CD14-positive monocyte (primary cell): ENCODE measurements at regions not wholly inside any gene's neighbourhood (a gene's known extent, or its start where the extent isn't known, plus 50 kb on each side); places are given as distances from the start of the nearest gene placed in this dataset.
"Not testable (repeated sequence)": the region's sequence is repeated elsewhere in the genome, so short reads cannot be mapped to it uniquely, and the experiment has no call there.

Source experiments
- DNase-seq, 3 donors: peaks; one replicate each; pipeline ENCODE4 v3.0.0-alpha.2; 2011 to 2022
- H2AFZ ChIP-seq: 2 replicates; pipeline ENCODE4 v1.6.0; 2012; ENCODE audit warnings: mild to moderate bottlenecking, low read depth, low read length, inconsistent platforms; ENCODE audit not compliant: insufficient read depth, poor library complexity, severe bottlenecking
- H3K27ac ChIP-seq, 2 donors: 1 replicate in 1 of 2; 2 replicates in 1 of 2; pipeline ENCODE4 v1.5.1; 2012 to 2013; ENCODE audit warnings: low read length in 2 of 2, control low read depth in 1 of 2, inconsistent platforms in 1 of 2, low read depth in 1 of 2, mild to moderate bottlenecking in 1 of 2
- H3K27me3 ChIP-seq, 2 donors: one replicate each; pipeline versions ENCODE4 v1.6.0 to v1.6.1; 2011 to 2013; ENCODE audit warnings: low read length in 2 of 2; ENCODE audit not compliant: control insufficient read depth in 2 of 2, insufficient read depth in 2 of 2
- H3K36me3 ChIP-seq, 2 donors: replicated peaks in 1 of 2; 1 replicate in 1 of 2; 2 replicates in 1 of 2; pipeline versions ENCODE4 v1.5.1 to v1.6.1; 2012 to 2013; ENCODE audit warnings: low read length in 2 of 2, control low read depth in 1 of 2, inconsistent platforms in 1 of 2, mild to moderate bottlenecking in 1 of 2; ENCODE audit not compliant: insufficient read depth in 2 of 2, control insufficient read depth in 1 of 2
- H3K4me1 ChIP-seq, 2 donors: 1 replicate in 1 of 2; 2 replicates in 1 of 2; pipeline versions ENCODE4 v1.5.1 to v1.6.1; 2012 to 2013; ENCODE audit warnings: low read length in 2 of 2, control low read depth in 1 of 2, inconsistent platforms in 1 of 2, mild to moderate bottlenecking in 1 of 2, moderate library complexity in 1 of 2; ENCODE audit not compliant: insufficient read depth in 2 of 2, control insufficient read depth in 1 of 2
- H3K4me2 ChIP-seq: replicated peaks from 2 replicates; pipeline ENCODE3; 2012; ENCODE audit warnings: low read length, moderate library complexity, mild to moderate bottlenecking; ENCODE audit not compliant: poor library complexity, severe bottlenecking; ENCODE audit errors: extremely low read depth
- H3K4me3 ChIP-seq, 3 experiments: fragments of 200-600 bp in 1 of 3; sonication (generic) in 1 of 3; replicated peaks in 1 of 3; 1 replicate in 2 of 3; 2 replicates in 1 of 3; pipeline ENCODE4 v1.5.1; 2011 to 2013; ENCODE audit warnings: low read length in 3 of 3, mild to moderate bottlenecking in 3 of 3, control low read depth in 2 of 3, low read depth in 2 of 3, inconsistent platforms in 1 of 3, moderate library complexity in 1 of 3
- H3K79me2 ChIP-seq: 2 replicates; pipeline ENCODE4 v1.6.0; 2012; ENCODE audit warnings: mild to moderate bottlenecking, control low read depth, inconsistent platforms, low read length, moderate library complexity; ENCODE audit not compliant: insufficient read depth
- H3K9ac ChIP-seq: 2 replicates; pipeline ENCODE4 v1.6.0; 2017; ENCODE audit warnings: low read length, mild to moderate bottlenecking; ENCODE audit not compliant: insufficient read depth, poor library complexity, severe bottlenecking
- H3K9me3 ChIP-seq, 2 donors: replicated peaks in 1 of 2; 1 replicate in 1 of 2; 2 replicates in 1 of 2; pipeline versions ENCODE4 v1.5.1 to v1.6.1; 2012 to 2013; ENCODE audit warnings: low read length in 2 of 2, control low read depth in 1 of 2; ENCODE audit not compliant: control insufficient read depth in 1 of 2, insufficient read depth in 1 of 2
- H4K20me1 ChIP-seq: 2 replicates; pipeline ENCODE4 v1.6.0; 2012; ENCODE audit warnings: mild to moderate bottlenecking, low read length, control low read depth, moderate library complexity; ENCODE audit not compliant: insufficient read depth
- H3K27ac Mint-ChIP-seq, 7 donors: one replicate each; pipeline ENCODE4 v1.8.0; 2020; ENCODE audit warnings: mild to moderate bottlenecking in 7 of 7, mixed read lengths in 7 of 7, moderate library complexity in 6 of 7, inconsistent platforms in 2 of 7
- H3K27me3 Mint-ChIP-seq, 3 donors: one replicate each; pipeline ENCODE4 v1.8.0; 2021 to 2022; ENCODE audit warnings: low read depth in 3 of 3, mild to moderate bottlenecking in 3 of 3, mixed read lengths in 3 of 3, moderate library complexity in 3 of 3, inconsistent platforms in 1 of 3
- H3K36me3 Mint-ChIP-seq, 2 donors: one replicate each; pipeline ENCODE4 v1.8.0; 2020; ENCODE audit warnings: mixed read lengths in 2 of 2, inconsistent platforms in 1 of 2, mild to moderate bottlenecking in 1 of 2
- H3K4me1 Mint-ChIP-seq: one replicate; pipeline ENCODE4 v1.8.0; 2020; ENCODE audit warnings: mild to moderate bottlenecking, mixed read lengths
- H3K4me3 Mint-ChIP-seq, 2 donors: one replicate each; pipeline ENCODE4 v1.8.0; 2020; ENCODE audit warnings: mild to moderate bottlenecking in 2 of 2, mixed read lengths in 2 of 2, moderate library complexity in 1 of 2
- H3K9me3 Mint-ChIP-seq, 7 donors: one replicate each; pipeline ENCODE4 v1.8.0; 2020 to 2022; ENCODE audit warnings: mixed read lengths in 7 of 7, mild to moderate bottlenecking in 6 of 7, moderate library complexity in 6 of 7, inconsistent platforms in 2 of 7
- CTCF ChIP-seq: fragments of 200-600 bp; IDR thresholded peaks from one replicate; pipeline ENCODE4 v1.8.0; 2022; ENCODE audit warnings: antibody characterized with exemption, mild to moderate bottlenecking
- WGBS: methylation state at CpG from one replicate; pipeline ENCODE4 v1.1.5; 2013; ENCODE audit warnings: missing lambda C conversion rate; ENCODE audit not compliant: insufficient coverage; 5-methylcytosine and 5-hydroxymethylcytosine counted together
- intact Hi-C, 2 donors: fragments of 100-400 bp; cut with micrococcal nuclease; formaldehyde crosslinking; loops; one replicate each; pipeline versions ENCODE4 v1.15.0 to v1.15.1; 2023

- DNase-seq: peak in 2 of 3 donors; percentile 5 to 25
- Histone ChIP-seq H3K27ac (no peak overlapping the region), H3K4me1 (peaks cover 45 to 49% of the 10 kb centered on the region in 2 donors), H3K9me3 (no peaks in the 10 kb centered on the region), H3K4me2 (peak overlapping the region; percentile 0), H3K9ac (no peak overlapping the region), H3K27me3 (no peaks in the 10 kb centered on the region), H4K20me1 (no peaks in the 10 kb centered on the region), H3K36me3 (no peaks in the 10 kb centered on the region), H2AFZ (no peak overlapping the region), H3K79me2 (no peaks in the 10 kb centered on the region), H3K4me3 (no peak overlapping the region)
- TF ChIP-seq CTCF: no peak
- no peak overlapping the region for H3K4me3 Mint-ChIP-seq
- peaks cover 3 to 6% of the 10 kb centered on the region in 2 donors for H3K36me3 Mint-ChIP-seq
- peaks cover 0 to 3% (median 1%) of the 10 kb centered on the region in 3 donors for H3K27me3 Mint-ChIP-seq
- H3K27ac Mint-ChIP-seq: peak overlapping the region in 4 of 7 donors; percentile 20 to 30 (median 26)
- intact Hi-C loops: loop anchor here in 1 of 2 donors (5.0 kb wide), 1 partner anchor 42 kb away; no protein-coding TSS in a partner anchor
- H3K4me1 Mint-ChIP-seq: peaks cover 45% of the 10 kb centered on the region
- WGBS: 100% methylated on average over 1 of the region's 2 CpGs
- H3K9me3 Mint-ChIP-seq: peaks cover 0 to 3% (median 1%) of the 10 kb centered on the region in 7 donors
Observed at GRCh38 chr4:14169460-14169859, 541.9 kb upstream of the BOD1L1 start.

- not testable (repeated sequence) for H3K9me3 ChIP-seq, H2AFZ ChIP-seq, H3K27me3 Mint-ChIP-seq, DNase-seq, H4K20me1 ChIP-seq, H3K9me3 Mint-ChIP-seq, H3K27ac ChIP-seq, H3K4me3 ChIP-seq, H3K79me2 ChIP-seq, H3K9ac ChIP-seq, H3K27me3 ChIP-seq, H3K4me3 Mint-ChIP-seq, H3K36me3 ChIP-seq, H3K4me2 ChIP-seq, H3K36me3 Mint-ChIP-seq
- H3K4me1 ChIP-seq: peaks cover 43 to 48% of the 10 kb centered on the region in 2 donors
- intact Hi-C loops: loop anchor here (5.0 to 10.0 kb wide), 2 partner anchors 43 to 45 kb away; no protein-coding TSS in a partner anchor
- peaks cover 45% of the 10 kb centered on the region for H3K4me1 Mint-ChIP-seq
- H3K27ac Mint-ChIP-seq: peak overlapping the region in 4 of 7 donors; percentile 28 to 53 (median 34)
- 96% methylated on average over 4 of the region's 6 CpGs for WGBS
Observed at GRCh38 chr4:14169940-14170339, 542.4 kb upstream of the BOD1L1 start.
